Adrenal gland (tissue), 9 donors: ENCODE measurements at regions not wholly inside any gene's neighbourhood (a gene's known extent, or its start where the extent isn't known, plus 50 kb on each side); places are given as distances from the start of the nearest gene placed in this dataset.

Experiments used
- DNase-seq, 7 donors: peaks; one replicate each; pipeline ENCODE4 v3.0.0-alpha.2; 2019 to 2020
- H3K27ac ChIP-seq, 5 donors: fragments of 200-600 bp; sonication (generic) in 4 of 5; 1 replicate in 3 of 5; 2 replicates in 2 of 5; pipeline versions ENCODE4 v1.5.1 to v1.8.0; 2016 to 2020; ENCODE audit warnings: mild to moderate bottlenecking in 1 of 5
- H3K27me3 ChIP-seq: fragments of 200-600 bp; 2 replicates; pipeline ENCODE4 v1.8.0; 2021
- H3K36me3 ChIP-seq, 2 donors: fragments of 200-600 bp; replicated peaks in 1 of 2; 1 replicate in 1 of 2; 2 replicates in 1 of 2; pipeline versions ENCODE4 v1.5.1 to v1.8.0; 2018 to 2022
- H3K4me1 ChIP-seq, 2 donors: fragments of 200-600 bp; replicated peaks in 1 of 2; 1 replicate in 1 of 2; 2 replicates in 1 of 2; pipeline versions ENCODE4 v1.5.1 to v1.8.0; 2018 to 2021
- H3K4me3 ChIP-seq, 4 donors: fragments of 200-600 bp; sonication (generic) in 3 of 4; one replicate each; pipeline ENCODE4 v1.5.1; 2016 to 2018
- H3K9me3 ChIP-seq, 3 donors: fragments of 200-600 bp; sonication (generic) in 1 of 3; replicated peaks in 1 of 3; 1 replicate in 2 of 3; 2 replicates in 1 of 3; pipeline versions ENCODE4 v1.5.1 to v1.8.0; 2016 to 2021
- POLR2A ChIP-seq, 2 donors: fragments of 450-650 bp; IDR thresholded peaks; one replicate each; pipeline ENCODE4 v1.6.1; 2017; ENCODE audit warnings: antibody characterized with exemption in 2 of 2, mild to moderate bottlenecking in 2 of 2, moderate library complexity in 1 of 2
- WGBS, 4 donors: extraction: QIAGEN DNeasy Blood & Tissue Kit in 2 of 4; methylation state at CpG; one replicate each; pipeline versions ENCODE4 v1.1.5 to v1.1.7; 2013 to 2017; 5-methylcytosine and 5-hydroxymethylcytosine counted together
- intact Hi-C, 2 donors: fragments of 100-400 bp; cut with DNase I; formaldehyde crosslinking; loops; one replicate each; pipeline versions ENCODE4 v1.14.1 to v1.15.0; 2022 to 2023
- TF ChIP-seq, protein P1 (sequence below), 6 experiments: fragments of 450-650 bp in 4 of 6; fragments of 200-600 bp in 2 of 6; sonication (generic) in 1 of 6; IDR thresholded peaks; 1 replicate in 5 of 6; 2 replicates in 1 of 6; pipeline versions ENCODE4 v1.5.1 to v1.8.0; 2016 to 2021; ENCODE audit warnings: antibody characterized with exemption in 6 of 6, mild to moderate bottlenecking in 2 of 6, moderate library complexity in 1 of 6
- donor health status: healthy with polysubstance abuse.
- donor health status: Bipolar disorder and iron deficiency.
- donor health status: DM: yes; HTN: yes; CAD: no.
- donor health status: DM: no; HTN: no; CAD: no.
- donor health status: DM: no; HTN: no; CAD: no.

DNA sequence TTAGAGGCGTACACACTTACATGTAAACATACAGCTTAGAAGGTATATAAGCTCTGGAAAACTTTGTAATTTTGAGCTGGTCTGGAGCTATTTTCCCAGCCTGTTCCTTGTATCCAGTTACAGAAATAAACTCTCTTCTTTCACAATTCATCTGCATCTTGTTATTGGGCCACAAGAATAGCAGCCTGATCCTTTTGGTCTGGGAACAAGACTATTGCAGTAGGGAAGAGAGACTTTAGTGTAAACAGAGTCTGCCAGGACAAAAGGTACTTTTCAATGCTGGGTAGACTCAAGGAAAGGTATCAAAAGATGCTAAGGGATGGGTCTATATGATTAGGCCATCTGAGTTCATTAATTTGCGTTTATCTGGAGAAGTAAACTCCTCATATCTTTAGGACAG is 728.3 kb downstream of the TYW1 start:
- no peaks in the 10 kb centered on the region for H3K27me3 ChIP-seq
- no peak overlapping the region for H3K4me3 ChIP-seq
- intact Hi-C loops, result no loop called here
- no peaks in the 10 kb centered on the region for H3K9me3 ChIP-seq
- TF ChIP-seq POLR2A (IDR thresholded peaks at IDR 0.05), result no peak
- TF ChIP-seq, protein P1, sequence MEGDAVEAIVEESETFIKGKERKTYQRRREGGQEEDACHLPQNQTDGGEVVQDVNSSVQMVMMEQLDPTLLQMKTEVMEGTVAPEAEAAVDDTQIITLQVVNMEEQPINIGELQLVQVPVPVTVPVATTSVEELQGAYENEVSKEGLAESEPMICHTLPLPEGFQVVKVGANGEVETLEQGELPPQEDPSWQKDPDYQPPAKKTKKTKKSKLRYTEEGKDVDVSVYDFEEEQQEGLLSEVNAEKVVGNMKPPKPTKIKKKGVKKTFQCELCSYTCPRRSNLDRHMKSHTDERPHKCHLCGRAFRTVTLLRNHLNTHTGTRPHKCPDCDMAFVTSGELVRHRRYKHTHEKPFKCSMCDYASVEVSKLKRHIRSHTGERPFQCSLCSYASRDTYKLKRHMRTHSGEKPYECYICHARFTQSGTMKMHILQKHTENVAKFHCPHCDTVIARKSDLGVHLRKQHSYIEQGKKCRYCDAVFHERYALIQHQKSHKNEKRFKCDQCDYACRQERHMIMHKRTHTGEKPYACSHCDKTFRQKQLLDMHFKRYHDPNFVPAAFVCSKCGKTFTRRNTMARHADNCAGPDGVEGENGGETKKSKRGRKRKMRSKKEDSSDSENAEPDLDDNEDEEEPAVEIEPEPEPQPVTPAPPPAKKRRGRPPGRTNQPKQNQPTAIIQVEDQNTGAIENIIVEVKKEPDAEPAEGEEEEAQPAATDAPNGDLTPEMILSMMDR (IDR thresholded peaks at IDR 0.05), result no peak
- no peak for DNase-seq
- H3K4me1 ChIP-seq, result no peaks in the 10 kb centered on the region
- no peak overlapping the region for H3K27ac ChIP-seq
- WGBS, 4 donors, result 71 to 88% (median 80%) methylated on average over 2 of the region's 2 CpGs
- H3K36me3 ChIP-seq, result no peaks in the 10 kb centered on the region

DNA sequence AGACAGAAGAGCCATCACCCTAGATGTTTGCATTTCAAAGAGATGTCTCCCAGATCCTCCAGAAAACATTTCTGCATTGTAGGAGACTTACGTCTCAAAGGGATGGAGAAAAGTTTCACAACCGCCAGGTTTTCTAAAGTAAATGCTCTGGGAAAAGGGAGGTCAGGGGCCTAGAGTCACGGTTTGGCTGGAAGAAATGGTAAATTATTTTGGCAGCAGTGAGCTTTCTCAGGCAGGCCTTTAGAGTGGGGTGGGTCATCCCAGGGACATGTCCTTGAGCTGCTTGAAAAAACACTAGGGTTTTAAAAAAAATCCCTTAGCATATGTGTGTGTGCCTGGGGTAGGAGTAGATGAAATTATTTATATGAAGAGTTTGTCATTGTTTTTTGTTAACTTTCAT is 728.8 kb downstream of the TYW1 start:
- Histone ChIP-seq H3K9me3 (no peaks in the 10 kb centered on the region), H3K36me3 (no peaks in the 10 kb centered on the region), H3K4me3 (no peak overlapping the region), H3K27ac (no peak overlapping the region), H3K4me1 (no peaks in the 10 kb centered on the region), H3K27me3 (no peaks in the 10 kb centered on the region)
- intact Hi-C loops, result no loop called here
- 27 to 52% (median 44%) methylated on average over 3 of the region's 3 CpGs for WGBS, 4 donors
- no peak for DNase-seq
- TF ChIP-seq POLR2A (IDR thresholded peaks at IDR 0.05), result no peak
- TF ChIP-seq, protein P1 (IDR thresholded peaks at IDR 0.05), result no peak

DNA sequence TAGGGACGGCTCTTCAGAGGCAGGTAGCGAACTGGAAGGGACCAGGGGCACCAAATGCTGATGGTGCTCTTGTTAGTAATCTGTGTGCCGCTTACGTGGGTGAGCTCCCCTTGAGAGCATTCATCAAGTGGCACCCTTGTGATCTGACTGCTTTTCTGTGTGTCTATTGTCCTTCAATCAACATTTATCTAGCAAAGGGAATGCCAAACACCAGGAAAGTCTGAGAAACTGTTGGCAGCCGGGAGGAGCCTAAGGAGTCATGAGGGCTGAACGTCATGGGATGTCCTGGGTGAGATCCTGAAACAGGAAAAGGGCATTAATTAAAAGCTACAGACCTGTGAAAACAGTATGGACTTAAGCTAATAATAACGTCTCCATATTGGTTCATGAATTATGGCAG is 733.1 kb downstream of the TYW1 start:
- H3K4me1 ChIP-seq, result no peaks in the 10 kb centered on the region
- no peak for TF ChIP-seq POLR2A (IDR thresholded peaks at IDR 0.05)
- TF ChIP-seq, protein P1 (IDR thresholded peaks at IDR 0.05), result no peak
- no peaks in the 10 kb centered on the region for H3K36me3 ChIP-seq
- no peak for DNase-seq
- H3K9me3 ChIP-seq, result no peaks in the 10 kb centered on the region
- WGBS, 4 donors, result 58 to 72% (median 65%) methylated on average over 5 to 7 of the region's 7 CpGs
- no peak overlapping the region for H3K4me3 ChIP-seq
- H3K27me3 ChIP-seq, result no peaks in the 10 kb centered on the region
- no peak overlapping the region for H3K27ac ChIP-seq
- intact Hi-C loops, result no loop called here

DNA sequence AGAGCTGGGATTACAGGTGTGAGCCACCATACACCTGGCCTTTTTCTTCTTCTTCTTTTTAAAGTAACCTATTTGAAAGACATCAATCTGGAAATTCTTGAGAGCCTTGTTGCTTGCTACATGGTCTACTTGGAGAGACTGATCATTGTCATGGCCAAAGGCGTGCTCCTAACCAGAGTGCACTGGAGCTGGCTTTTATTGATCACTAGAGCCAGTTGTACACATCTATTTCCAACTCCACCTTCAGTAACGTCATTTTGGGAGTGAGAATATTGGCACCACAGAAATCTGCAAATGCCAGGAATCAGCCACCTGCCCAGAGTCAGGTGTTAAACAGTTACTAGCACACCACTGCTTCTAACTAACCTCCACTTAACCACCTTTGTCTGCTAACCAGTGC is 735.1 kb downstream of the TYW1 start:
- TF ChIP-seq, protein P1 (IDR thresholded peaks at IDR 0.05), result no peak
- no peak for TF ChIP-seq POLR2A (IDR thresholded peaks at IDR 0.05)
- H3K4me1 ChIP-seq, result no peaks in the 10 kb centered on the region
- no peak overlapping the region for H3K27ac ChIP-seq
- intact Hi-C loops, result no loop called here
- no peak overlapping the region for H3K4me3 ChIP-seq
- no peak for DNase-seq
- H3K36me3 ChIP-seq, result no peaks in the 10 kb centered on the region
- WGBS, 4 donors, result 71 to 84% (median 77%) methylated on average over 2 of the region's 2 CpGs
- H3K9me3 ChIP-seq, result no peaks in the 10 kb centered on the region
- no peaks in the 10 kb centered on the region for H3K27me3 ChIP-seq
